HUES48 (cell line): ENCODE measurements at regions not wholly inside any gene's neighbourhood (a gene's known extent, or its start where the extent isn't known, plus 50 kb on each side); places are given as distances from the start of the nearest gene placed in this dataset.
"Not testable (repeated sequence)": the region's sequence is repeated elsewhere in the genome, so short reads cannot be mapped to it uniquely, and the experiment has no call there.

ENCODE experiments used
- H3K27ac ChIP-seq: one replicate; pipeline ENCODE4 v1.7.0; 2013; ENCODE audit warnings: low read depth, low read length, inconsistent platforms
- H3K27me3 ChIP-seq: 2 replicates; pipeline ENCODE4 v1.6.1; 2013; ENCODE audit warnings: mild to moderate bottlenecking, low read length; ENCODE audit not compliant: control insufficient read depth, insufficient read depth
- H3K36me3 ChIP-seq: 2 replicates; pipeline ENCODE4 v1.6.1; 2013; ENCODE audit warnings: low read length; ENCODE audit not compliant: control insufficient read depth, insufficient read depth
- H3K4me1 ChIP-seq: 2 replicates; pipeline ENCODE4 v1.6.1; 2013; ENCODE audit warnings: mild to moderate bottlenecking, low read length; ENCODE audit not compliant: control insufficient read depth, insufficient read depth
- H3K4me3 ChIP-seq: 2 replicates; pipeline ENCODE4 v1.5.1; 2013; ENCODE audit warnings: mild to moderate bottlenecking, low read depth, low read length
- H3K9ac ChIP-seq: 2 replicates; pipeline ENCODE4 v1.6.1; 2013; ENCODE audit warnings: mild to moderate bottlenecking, low read depth, low read length, moderate library complexity
- H3K9me3 ChIP-seq: 2 replicates; pipeline ENCODE4 v1.6.1; 2013; ENCODE audit warnings: low read length; ENCODE audit not compliant: control insufficient read depth, insufficient read depth

- Histone ChIP-seq H3K4me3 (no peak overlapping the region), H3K4me1 (no peaks in the 10 kb centered on the region), H3K27ac (no peak overlapping the region), H3K36me3 (no peaks in the 10 kb centered on the region), H3K27me3 (no peaks in the 10 kb centered on the region), H3K9me3 (no peaks in the 10 kb centered on the region), H3K9ac (no peak overlapping the region)
Observed at GRCh38 chr5:89330140-89330539, 447.2 kb upstream of the MEF2C start.

- Histone ChIP-seq H3K27me3 (no peaks in the 10 kb centered on the region), H3K9me3 (no peaks in the 10 kb centered on the region)
Observed at GRCh38 chr5:89327608-89328007, 444.6 kb upstream of the MEF2C start.

GRCh38 chr5:89324990-89325389 lies 442.0 kb upstream of the MEF2C start:
- Histone ChIP-seq H3K9ac (no peak overlapping the region), H3K36me3 (no peaks in the 10 kb centered on the region), H3K4me3 (no peak overlapping the region), H3K4me1 (no peaks in the 10 kb centered on the region), H3K27ac (no peak overlapping the region), H3K27me3 (no peaks in the 10 kb centered on the region), H3K9me3 (no peaks in the 10 kb centered on the region)

More at GRCh38 chr5:89327608-89328007, 444.6 kb upstream of the MEF2C start:
- Histone ChIP-seq H3K36me3 (no peaks in the 10 kb centered on the region), H3K27ac (no peak overlapping the region), H3K9ac (no peak overlapping the region), H3K4me1 (no peaks in the 10 kb centered on the region), H3K4me3 (no peak overlapping the region)

GRCh38 chr5:89320421-89321277 lies 437.7 kb upstream of the MEF2C start:
- Histone ChIP-seq H3K27me3 (no peaks in the 10 kb centered on the region), H3K9me3 (no peaks in the 10 kb centered on the region), H3K27ac (no peak overlapping the region), H3K9ac (no peak overlapping the region), H3K4me1 (no peaks in the 10 kb centered on the region), H3K36me3 (no peaks in the 10 kb centered on the region), H3K4me3 (no peak overlapping the region)

DNA sequence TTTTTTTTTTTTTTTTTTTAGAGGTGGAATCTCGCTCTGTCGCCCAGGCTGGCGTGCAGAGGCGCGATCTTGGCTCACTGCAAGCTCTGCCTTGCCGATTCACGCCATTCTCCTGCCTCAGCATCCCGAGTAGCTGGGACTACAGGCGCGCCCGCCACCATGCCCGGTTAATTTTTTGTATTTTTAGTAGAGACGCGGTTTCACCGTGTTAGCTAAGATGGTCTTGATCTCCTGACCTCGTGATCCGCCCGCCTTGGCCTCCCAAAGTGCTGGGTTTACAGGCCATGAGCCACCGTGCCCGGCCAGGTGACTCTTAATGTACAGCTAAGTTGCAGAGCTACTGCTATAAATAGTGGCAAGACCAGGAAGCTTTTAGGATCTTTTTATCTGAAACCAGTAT lies 434.9 kb upstream of the MEF2C start:
- H3K4me3 ChIP-seq, H3K27me3 ChIP-seq: not testable (repeated sequence)

GRCh38 chr5:89315286-89316100 lies 432.5 kb upstream of the MEF2C start:
- H3K9ac ChIP-seq = no peak overlapping the region
- H3K9me3 ChIP-seq = no peaks in the 10 kb centered on the region
- H3K4me3 ChIP-seq = no peak overlapping the region
- no peak overlapping the region for H3K27ac ChIP-seq
- no peaks in the 10 kb centered on the region for H3K36me3 ChIP-seq
- no peaks in the 10 kb centered on the region for H3K27me3 ChIP-seq
- no peaks in the 10 kb centered on the region for H3K4me1 ChIP-seq

More for the DNA sequence above, 434.9 kb upstream of the MEF2C start:
- H3K9ac ChIP-seq, H3K36me3 ChIP-seq, H3K4me1 ChIP-seq, H3K27ac ChIP-seq, H3K9me3 ChIP-seq: not testable (repeated sequence)

GRCh38 chr5:89313804-89314588 lies 431.0 kb upstream of the MEF2C start:
- 0 out of 2 replicates have a peak, but pooled peaks cover under 1% of the 10 kb centered on the region for H3K4me1 ChIP-seq

GRCh38 chr5:89313044-89313443 lies 430.1 kb upstream of the MEF2C start:
- H3K27me3 ChIP-seq = no peaks in the 10 kb centered on the region
- no peak overlapping the region for H3K4me3 ChIP-seq
- H3K36me3 ChIP-seq = no peaks in the 10 kb centered on the region
- no peak overlapping the region for H3K9ac ChIP-seq
- H3K27ac ChIP-seq = no peak overlapping the region
- 0 out of 2 replicates have a peak, but pooled peaks cover 6% of the 10 kb centered on the region for H3K4me1 ChIP-seq
- peaks cover 2% of the 10 kb centered on the region; the same call in 1 of the 2 replicates for H3K9me3 ChIP-seq

More at GRCh38 chr5:89313804-89314588, 431.0 kb upstream of the MEF2C start:
- Histone ChIP-seq H3K36me3 (no peaks in the 10 kb centered on the region), H3K4me3 (no peak overlapping the region), H3K27me3 (no peaks in the 10 kb centered on the region), H3K27ac (no peak overlapping the region), H3K9me3 (peaks cover 2% of the 10 kb centered on the region; the same call in 1 of the 2 replicates), H3K9ac (no peak overlapping the region)

DNA sequence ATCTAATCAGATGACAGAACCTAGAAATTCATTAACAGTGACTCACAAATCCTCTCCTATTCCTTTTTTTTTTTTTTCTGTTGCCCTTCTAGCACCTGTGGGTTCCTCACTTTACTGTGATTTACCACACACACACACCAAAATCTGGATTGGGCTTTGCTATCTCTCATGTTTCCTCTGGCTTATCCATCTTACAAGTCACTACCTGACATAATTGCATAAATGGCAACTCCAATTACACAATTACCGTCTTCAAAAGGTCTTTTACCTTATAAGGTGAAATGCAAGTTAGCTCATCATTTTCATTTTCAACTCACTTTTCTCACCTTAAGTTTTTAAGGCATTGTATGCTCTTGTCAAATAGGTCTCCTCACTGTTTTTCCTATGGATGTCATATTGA lies 426.3 kb upstream of the MEF2C start:
- H3K4me1 ChIP-seq = 0 out of 2 replicates have a peak, but pooled peaks cover 6% of the 10 kb centered on the region
- no peak overlapping the region for H3K27ac ChIP-seq
- H3K4me3 ChIP-seq = no peak overlapping the region

DNA sequence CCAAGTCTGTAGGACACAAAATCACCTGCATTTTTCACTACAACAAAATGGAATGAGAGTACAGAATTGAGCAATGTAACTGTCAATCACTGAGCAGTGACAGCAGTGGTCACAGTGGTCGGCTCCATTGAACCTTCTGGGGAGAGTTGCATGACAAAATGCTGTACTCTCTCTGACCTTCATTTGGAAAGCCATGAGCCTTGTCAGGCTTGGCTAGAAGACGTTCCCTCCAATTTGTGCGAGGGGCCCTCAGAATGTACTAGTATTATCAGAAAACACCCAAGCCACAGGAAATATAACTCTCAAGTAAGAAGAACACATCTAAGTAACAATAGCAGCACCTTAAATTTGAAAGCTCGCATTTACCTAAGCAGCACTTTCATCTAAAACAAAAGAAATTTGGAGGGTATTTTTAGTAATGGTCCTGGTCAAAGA lies 425.6 kb upstream of the MEF2C start:
- Histone ChIP-seq H3K4me3 (no peak overlapping the region), H3K36me3 (no peaks in the 10 kb centered on the region), H3K27ac (no peak overlapping the region), H3K9ac (no peak overlapping the region), H3K4me1 (0 out of 2 replicates have a peak, but pooled peaks cover 6% of the 10 kb centered on the region), H3K9me3 (peaks cover 2% of the 10 kb centered on the region; the same call in 1 of the 2 replicates), H3K27me3 (no peaks in the 10 kb centered on the region)

More for the DNA sequence above, 426.3 kb upstream of the MEF2C start:
- Histone ChIP-seq H3K9me3 (peaks cover 2% of the 10 kb centered on the region; the same call in 1 of the 2 replicates), H3K9ac (no peak overlapping the region), H3K36me3 (no peaks in the 10 kb centered on the region), H3K27me3 (no peaks in the 10 kb centered on the region)
